Activated CD4-positive, alpha-beta T cell treated with anti-CD3 and anti-CD28 coated beads, Interleukin-2, Interleukin-6, amounts not matched to agents 100 ng/mL and 50 ng/mL, durations not matched to agents 16 hours and 8 hours (primary cell): ENCODE measurements at regions not wholly inside any gene's neighbourhood (a gene's known extent, or its start where the extent isn't known, plus 50 kb on each side); places are given as distances from the start of the nearest gene placed in this dataset.
"Not testable (repeated sequence)": the region's sequence is repeated elsewhere in the genome, so short reads cannot be mapped to it uniquely, and the experiment has no call there.

Experiments used
- DNase-seq: peaks from one replicate; pipeline ENCODE4 v3.0.0-alpha.2; 2020

- DNase-seq = no peak
These were observed 406.6 kb upstream of the LARGE1 start for GRCh38 chr22:34326901-34327300.

- no peak for DNase-seq
These were observed 410.2 kb upstream of the LARGE1 start for GRCh38 chr22:34330432-34330831.

DNA sequence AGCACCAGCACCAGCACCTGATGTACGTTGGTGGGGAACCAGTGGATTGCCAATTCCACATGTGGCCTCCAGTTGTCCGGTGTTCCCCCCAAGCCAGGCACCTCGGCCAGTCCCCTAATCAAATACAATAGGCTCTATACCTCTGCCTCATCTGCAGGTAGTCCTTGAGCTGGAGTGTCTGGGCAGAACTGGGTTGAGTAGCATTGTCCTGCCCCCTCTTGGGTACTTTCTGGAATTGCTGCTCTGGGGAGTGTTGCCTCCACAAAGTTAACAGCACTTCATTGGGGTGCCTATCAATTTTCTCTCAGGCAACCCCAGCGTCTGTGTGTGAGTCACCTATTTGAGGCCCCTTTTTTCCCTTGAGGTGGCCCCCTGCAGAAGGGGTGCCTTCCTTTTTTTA, 413.0 kb upstream of the LARGE1 start:
- no peak for DNase-seq

DNA sequence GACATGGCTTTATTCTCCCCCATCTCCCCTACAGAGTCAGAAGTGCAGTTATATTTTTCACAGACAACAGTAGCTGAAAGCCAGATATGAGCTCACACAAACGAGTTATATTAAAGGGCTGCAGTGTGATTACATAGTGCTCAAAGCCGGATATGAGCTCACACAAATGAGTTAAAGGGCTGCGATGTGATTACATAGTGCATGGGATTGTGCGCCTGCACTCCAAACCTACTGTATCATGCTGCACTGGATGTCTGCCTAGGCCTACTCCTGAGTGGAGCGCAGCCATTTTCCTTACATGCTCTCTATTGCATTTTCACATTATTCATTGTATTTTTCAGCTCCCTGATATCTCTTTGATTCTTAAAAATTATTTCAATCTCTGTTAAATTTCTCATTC, 414.6 kb upstream of the LARGE1 start:
- no peak for DNase-seq

GRCh38 chr22:34344702-34345101, 424.4 kb upstream of the LARGE1 start:
- DNase-seq = no peak

DNA sequence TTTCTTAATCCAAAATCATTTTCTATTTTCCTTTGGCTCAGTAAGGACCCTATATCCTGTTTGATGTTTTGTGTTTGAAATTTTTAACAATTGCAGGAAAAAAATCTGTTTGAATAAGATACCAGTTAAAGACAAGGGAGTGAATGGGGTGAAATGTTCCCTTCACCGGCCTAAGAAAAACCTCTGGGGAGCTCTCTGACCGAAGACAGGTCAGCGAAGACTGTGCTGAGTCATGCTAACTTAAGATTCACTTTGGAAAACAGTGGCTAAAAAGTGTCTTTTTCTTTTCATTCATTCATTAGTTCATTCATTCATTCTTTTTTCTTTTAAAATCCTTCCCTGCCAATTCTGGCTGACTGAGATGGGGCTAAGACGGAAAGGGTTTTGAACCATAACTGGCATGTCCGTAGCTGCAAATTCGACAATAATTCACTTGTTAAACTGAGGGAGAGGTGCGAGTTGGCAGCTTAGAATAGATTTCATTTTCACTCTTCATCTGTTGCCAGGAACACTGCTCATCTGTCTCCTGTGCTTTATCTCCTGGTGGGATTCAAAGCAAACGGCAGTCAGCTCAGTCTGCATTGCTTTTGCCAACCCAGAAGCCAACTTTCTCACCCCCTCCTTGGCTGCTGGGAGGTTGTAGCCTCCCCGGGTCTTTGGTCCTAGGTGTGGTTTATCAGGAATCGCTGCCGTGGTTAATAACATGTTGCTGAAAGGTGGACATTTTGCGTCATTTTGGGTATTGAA, 434.0 kb upstream of the LARGE1 start:
- no peak for DNase-seq

DNA sequence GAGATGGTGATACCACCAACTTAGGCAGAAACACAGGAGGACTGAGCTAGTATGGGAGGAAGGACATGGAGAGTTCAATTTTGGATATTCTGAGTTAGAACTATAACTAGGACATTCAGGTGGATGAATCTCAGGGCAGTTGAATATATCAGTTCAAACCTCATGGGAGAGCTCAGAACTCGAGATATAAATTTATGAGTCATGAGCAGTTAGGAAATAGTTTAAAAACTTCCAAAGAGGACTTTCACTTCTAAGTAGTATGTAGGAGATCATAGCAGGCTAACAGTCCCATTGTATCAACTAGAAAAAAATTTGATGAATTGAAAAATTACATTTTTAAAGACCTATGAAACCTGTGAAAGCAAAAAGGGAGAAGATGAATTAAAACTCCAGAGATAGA, 436.2 kb upstream of the LARGE1 start:
- DNase-seq = no peak

DNA sequence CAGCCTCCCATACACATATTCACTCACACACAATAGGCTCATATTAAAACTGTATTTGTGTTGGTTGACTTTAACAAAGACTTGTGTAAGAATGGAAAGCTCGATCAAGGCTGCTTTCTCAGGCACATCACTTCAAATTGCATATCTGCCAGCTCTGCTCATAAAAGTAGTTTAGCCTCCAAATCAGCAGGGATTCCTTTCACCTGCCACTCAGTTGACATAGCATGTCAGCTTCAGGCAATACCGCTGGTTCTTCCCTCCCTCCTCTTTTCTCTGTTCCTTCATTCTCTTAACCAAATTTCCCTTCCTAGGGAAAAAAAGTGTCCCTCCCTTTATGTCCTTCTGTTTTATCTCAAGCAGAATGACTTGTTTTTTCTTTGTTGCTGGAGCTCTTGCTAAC, 450.4 kb upstream of the LARGE1 start:
- no peak for DNase-seq

GRCh38 chr22:34379825-34380224, 459.5 kb upstream of the LARGE1 start:
- DNase-seq = no peak

DNA sequence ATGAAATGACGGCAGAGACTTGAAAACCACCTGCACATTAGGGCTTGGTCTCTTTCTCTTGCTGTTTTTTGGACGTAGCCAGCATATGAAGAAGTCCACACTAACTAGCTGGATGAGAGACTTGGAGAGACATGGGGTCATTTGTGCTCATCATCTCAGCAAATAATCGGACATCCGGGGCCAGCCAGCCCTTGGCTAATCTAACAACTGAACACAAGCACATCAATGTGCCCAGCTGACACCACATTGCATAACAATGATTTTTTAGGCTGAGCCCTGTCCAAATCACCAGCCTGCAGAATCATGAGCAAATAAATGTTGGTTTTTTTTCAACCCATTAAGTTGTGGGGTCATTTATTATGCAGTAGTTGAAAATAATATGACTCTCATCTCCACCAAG, 460.3 kb upstream of the LARGE1 start:
- no peak for DNase-seq

DNA sequence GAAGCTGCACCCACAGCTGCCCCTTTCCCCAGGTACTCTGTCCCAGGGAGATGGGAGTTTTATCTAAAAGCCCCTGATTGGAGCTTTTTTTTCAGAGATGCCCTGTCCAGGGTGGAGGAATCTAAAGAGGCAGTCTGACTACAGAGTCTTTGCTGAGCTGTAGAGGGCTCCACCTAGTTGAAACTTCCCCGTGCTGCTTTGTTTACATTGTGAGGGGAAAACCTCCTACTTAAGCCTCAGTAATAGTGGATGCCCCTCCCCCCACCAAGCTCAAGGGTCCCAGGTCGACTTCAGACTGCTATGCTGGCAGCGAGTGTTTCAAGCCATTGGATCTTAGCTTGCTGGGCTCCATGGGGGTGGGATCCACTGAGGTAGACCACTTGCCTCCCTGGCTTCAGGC, 470.1 kb upstream of the LARGE1 start:
- DNase-seq = no peak

DNA sequence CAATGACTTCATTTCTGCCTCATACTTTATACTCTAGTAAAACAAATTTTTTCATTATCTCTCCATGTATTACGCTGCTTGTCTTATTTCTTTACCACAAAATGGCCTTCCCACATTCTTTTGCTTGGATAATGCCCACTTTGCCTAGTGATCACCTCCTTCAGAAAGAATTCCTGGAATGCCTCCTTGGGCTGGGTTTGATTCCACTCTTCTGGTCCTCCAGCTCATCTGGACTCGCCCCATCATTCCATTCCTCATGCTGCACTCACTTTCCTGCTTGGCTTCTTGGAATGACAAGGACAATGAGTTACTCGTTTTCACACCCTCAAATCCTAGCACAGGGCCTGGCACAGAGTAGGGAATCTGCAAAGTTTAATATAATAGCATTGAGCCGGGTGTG, 475.1 kb upstream of the LARGE1 start:
- no peak for DNase-seq

DNA sequence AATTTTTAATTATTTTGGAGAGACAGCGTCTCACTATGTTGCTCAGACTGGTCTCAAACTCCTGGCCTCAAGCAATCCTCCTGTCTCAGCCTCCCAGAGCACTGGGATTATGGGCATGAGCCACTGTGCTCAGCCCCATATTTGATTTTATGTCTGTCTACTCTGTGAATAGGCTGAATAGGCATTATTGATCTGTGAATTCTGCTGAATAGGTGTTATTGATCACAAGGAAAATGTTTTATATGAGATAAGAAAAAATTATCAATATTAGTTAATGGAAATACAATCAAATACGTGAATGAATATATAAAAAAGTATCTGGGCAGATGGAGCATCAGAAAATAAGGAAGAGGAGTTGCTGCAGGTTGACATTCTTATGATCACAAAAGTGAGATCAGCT, 483.4 kb upstream of the LARGE1 start:
- DNase-seq = no peak

GRCh38 chr22:34410111-34410510, 489.8 kb upstream of the LARGE1 start:
- DNase-seq = no peak

GRCh38 chr22:34414467-34415440, 494.5 kb upstream of the LARGE1 start:
- DNase-seq = peak; percentile 64

DNA sequence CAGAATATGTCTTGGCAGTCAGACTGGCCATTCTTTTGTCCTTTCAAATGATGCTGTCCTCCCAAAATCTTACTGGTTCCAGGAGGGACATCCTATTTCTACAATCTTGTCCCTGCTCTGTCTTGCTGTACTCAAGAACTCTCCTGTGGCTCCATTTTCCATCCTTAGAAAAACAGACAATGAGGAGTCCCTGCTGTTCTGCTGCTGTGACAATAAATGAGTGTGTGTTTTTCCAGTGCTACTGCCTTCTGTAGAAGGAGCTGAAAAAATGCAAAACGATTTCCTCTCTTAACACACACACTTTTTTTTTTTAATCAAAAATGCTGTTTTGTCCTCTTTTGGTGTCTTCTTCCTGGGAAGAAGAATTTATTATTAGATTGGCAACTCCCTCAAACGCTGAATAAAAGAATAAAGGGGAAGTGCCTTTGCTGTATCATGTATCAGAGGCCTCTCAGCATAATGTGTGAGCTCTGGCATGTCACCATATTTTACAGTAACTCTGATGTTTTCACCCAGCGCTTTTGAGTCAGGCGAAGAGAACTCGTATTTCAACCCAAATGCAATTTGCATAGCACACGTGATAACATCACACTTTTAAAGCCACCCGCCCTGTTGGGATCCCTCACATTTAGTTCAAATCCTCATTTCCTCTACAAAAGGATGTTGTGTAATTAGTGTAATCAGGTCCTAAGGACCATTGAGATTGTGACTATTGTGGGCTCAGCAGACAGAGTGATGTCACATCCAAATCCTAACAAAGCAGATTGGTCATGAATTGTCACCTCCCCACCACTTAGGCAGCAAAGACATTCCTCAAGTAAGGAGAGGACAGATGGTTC, 496.0 kb upstream of the LARGE1 start:
- DNase-seq = no peak

DNA sequence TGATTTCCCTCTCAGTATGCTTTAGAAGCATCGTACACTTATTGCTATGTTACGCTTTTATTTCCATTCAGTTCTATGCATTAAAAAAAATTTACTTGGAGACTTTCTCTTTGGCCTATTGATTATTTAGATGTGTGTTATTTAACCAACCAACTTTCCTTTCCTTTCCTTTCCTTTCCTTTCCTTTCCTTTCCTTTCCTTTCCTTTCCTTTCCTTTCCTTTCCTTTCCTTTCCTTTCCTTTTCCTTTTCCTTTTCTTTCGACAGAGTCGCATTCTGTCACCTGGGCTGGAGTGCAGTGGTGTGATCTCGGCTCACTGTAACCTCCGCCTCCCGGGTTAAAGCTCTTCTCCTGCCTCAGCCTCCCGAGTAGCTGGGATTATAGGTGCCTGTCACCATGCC, 502.7 kb upstream of the LARGE1 start:
- DNase-seq = not testable (repeated sequence)

DNA sequence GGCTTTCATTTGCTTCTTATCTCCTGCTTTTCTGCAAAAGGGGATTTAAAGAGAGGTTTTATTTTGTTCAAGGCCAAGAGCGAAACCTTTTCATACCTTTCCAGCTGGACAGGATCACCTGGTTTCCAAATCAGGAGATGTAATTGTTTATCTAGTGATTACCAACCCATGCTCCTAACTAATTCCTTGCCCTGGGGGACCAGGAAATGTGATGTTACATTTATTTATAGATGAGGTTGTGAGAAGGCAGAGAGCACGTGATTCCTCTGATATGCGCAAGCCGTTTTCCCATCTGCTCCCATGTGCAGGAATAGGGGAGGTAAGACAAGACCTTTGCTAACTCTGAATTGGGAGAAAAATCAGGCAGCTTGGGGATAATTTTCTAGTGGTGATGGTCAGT, 507.2 kb upstream of the LARGE1 start:
- DNase-seq = no peak

- DNase-seq = no peak
These were observed 507.6 kb upstream of the LARGE1 start for GRCh38 chr22:34427841-34428240.

GRCh38 chr22:34429314-34429713, 509.0 kb upstream of the LARGE1 start:
- peak; percentile 17 for DNase-seq

GRCh38 chr22:34430386-34430785, 510.1 kb upstream of the LARGE1 start:
- DNase-seq = no peak

GRCh38 chr22:34434371-34434770, 514.1 kb upstream of the LARGE1 start:
- no peak for DNase-seq

DNA sequence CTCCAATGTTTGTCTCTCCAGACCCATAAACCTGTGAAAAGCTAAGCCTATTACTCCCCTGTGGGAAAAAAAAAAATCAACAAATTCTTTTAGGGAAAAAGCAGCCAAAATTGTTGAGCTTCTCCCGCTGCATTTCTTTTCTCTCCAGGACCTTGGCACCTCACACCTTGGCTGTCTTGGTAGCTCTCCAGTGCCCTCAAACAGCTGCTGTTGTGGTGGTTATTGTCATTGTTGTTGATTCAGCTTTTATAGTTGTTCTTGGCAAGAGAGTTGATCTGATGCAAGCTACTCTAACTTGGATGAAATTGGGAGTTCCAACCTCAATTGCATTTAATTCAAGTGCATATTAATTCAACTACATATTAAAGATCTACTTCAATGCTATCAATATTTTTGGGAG, 516.9 kb upstream of the LARGE1 start:
- no peak for DNase-seq
